Pons (tissue), 1 donor: ENCODE measurements at regions not wholly inside any gene's neighbourhood (a gene's known extent, or its start where the extent isn't known, plus 50 kb on each side); places are given as distances from the start of the nearest gene placed in this dataset.
"Not testable (repeated sequence)": the region's sequence is repeated elsewhere in the genome, so short reads cannot be mapped to it uniquely, and the experiment has no call there.

Experiments
- DNase-seq: peaks from one replicate; pipeline ENCODE4 v3.0.0-alpha.2; 2016; ENCODE audit warnings: low spot score

- no peak for DNase-seq
These were observed 258.1 kb downstream of the PCNX1 start for GRCh38 chr14:71165121-71166031.

- peak; percentile 72 for DNase-seq
These were observed 259.1 kb downstream of the PCNX1 start for GRCh38 chr14:71166180-71166837.

- not testable (repeated sequence) for DNase-seq
These were observed 260.2 kb downstream of the PCNX1 start for GRCh38 chr14:71167325-71167950.

- not testable (repeated sequence) for DNase-seq
These were observed 260.9 kb downstream of the PCNX1 start for GRCh38 chr14:71168161-71168560.

DNA sequence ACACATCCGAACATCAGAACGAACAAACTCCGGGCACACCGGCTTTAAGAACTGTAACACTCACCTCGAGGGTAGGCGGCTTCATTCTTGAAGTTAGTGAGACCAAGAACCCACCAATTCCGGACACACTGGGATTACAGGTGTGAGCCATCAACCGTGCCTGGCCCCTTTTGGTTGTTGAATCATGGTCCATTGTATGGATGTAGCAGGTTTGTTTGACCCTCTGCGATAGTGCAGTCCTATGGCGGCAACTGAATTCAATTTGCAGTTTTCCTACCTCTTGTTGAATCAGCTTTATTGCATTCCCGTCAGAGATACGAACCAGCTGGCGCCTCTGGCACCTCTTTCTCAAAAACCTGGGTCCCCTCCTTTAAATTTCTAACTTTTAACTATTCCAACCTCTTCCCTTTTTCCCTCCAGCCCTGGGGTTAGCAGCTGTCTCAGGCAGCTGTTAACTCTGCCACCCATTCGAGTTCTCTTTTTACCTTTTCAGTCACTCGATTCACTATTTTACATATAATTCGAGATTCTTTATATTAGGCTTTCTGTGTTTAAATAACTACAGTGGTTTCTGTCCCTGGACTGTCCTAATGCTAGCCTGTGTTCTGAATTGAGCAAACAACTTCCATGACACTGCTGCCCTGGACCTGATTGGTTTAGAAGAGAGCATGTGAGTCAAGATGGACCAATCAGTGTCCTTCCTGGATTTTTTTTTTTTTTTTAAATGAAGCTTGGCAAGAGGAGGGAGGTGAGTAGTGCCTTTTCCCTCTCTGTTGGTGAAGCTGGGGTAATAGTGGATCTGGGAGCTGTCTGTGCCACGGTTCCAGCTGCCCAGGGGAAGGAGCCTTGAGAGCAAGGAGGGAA lies 261.5 kb downstream of the PCNX1 start:
- no peak for DNase-seq

- no peak for DNase-seq
These were observed 262.6 kb downstream of the PCNX1 start for GRCh38 chr14:71169861-71170260.

DNA sequence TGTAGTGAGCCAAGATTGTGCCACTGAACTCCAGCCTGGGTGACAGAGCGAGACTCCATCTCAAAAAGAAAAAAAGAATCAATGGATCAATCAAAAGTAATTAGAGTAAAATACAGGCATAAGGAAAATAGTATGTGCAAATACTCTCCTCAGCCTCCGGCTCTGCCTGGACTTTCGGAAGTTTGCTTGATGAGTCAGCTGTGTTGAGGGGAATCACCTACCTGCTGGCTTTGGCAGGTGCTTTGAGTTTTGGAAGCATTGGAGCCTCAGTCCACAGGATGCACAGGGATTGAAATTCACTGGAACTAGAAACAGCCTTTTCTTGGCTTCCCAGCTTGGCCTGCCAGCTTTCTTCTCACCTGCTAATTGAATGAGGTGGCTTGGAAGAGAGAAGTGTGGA lies 268.2 kb downstream of the PCNX1 start:
- DNase-seq = no peak

- DNase-seq = no peak
These were observed 271.8 kb downstream of the PCNX1 start for GRCh38 chr14:71179066-71179465.

DNA sequence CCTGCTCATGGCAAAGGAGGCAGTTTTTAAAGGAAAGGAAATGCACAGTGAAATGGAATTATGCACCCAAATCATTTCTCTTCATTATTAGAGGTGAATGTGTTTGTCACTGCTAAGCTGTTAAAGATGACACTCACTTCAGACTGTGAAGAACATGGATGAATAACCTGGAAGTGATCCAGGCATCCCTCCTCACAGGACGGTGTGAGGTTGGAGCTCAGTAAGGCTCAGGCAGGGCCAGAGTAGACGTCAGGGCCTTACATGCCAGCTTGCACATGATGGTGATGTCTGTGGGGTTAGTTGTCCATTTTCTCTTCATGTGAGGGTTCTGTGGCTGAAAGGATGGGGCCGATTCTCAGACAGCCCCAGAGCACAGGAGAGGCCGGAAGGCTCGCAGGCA lies 273.1 kb downstream of the PCNX1 start:
- no peak for DNase-seq

DNA sequence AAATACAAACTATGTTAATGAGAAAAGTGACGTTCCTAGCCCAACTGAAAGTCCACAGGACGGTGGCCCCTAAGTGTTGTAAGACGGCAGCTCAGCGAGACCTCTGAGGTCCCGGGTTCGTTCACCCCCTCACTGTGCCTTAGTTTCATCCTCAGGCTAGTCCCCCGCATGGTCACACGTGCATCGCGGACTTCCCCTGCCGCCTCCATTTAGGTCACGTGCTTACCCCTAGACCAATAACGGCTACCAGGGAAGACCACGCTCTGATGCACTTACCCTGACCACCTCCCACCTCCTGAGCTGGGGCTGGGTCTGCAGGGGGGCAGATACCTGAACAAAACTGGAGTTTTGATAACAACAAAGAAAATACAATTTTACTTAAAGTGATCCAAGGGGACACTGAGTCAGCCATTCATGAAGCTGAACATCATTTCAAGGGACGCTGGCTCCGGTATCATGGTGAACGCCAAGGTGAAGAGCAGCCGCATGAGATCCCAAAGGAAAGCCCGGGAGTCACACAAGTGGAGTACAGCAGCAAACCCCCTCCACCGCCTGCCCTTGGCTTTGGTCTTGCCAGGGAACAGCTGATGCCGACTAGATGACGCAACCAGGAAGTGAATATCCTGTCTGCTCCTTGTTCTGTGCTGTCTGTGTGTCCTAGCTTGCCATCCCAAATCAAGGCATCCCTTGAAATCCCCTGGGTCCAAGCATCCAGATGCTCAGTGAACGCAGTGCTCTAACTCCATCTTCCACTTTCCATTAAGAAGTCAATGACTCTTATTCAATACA lies 274.1 kb downstream of the PCNX1 start:
- no peak for DNase-seq

DNA sequence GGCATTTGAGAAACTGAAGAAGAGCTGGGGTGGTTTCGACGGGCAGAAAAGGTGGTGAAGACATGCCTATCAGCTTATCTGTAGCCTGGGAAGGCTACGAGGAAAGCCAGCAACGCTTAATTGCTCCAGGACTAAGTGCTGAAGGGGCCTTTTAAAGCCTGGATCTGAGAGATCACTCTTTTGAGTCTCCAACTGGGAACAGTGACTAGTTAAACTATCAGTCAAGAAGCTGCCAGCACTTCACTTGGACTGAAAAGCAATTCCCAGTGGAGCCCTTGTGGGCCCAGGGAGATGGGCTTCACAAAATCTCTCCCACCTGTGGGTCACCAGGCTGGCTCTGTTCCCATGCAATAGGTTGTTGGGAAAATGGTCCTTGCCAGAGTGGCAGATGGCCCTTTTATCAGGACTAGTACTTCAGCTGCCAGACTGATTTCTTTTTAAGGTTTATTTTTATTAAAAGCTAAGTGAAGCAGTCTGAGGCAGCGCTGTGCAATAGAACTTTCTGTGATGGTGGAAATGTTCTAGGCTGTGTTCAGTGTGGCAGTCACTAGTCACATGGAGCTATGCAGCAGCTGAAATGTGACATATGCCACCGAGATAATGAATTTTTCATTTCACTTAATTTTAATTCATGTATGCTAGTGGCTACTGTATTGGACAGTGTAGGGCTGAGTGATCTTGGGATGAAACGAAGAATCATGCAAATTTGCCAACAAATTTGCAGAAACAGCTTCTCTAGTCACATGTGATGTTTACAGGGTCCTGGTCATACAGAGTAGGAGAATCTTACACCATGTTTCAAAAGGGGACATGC lies 276.8 kb downstream of the PCNX1 start:
- no peak for DNase-seq

- no peak for DNase-seq
These were observed 278.4 kb downstream of the PCNX1 start for GRCh38 chr14:71185637-71186036.

GRCh38 chr14:71187633-71188356 lies 280.5 kb downstream of the PCNX1 start:
- DNase-seq = no peak

DNA sequence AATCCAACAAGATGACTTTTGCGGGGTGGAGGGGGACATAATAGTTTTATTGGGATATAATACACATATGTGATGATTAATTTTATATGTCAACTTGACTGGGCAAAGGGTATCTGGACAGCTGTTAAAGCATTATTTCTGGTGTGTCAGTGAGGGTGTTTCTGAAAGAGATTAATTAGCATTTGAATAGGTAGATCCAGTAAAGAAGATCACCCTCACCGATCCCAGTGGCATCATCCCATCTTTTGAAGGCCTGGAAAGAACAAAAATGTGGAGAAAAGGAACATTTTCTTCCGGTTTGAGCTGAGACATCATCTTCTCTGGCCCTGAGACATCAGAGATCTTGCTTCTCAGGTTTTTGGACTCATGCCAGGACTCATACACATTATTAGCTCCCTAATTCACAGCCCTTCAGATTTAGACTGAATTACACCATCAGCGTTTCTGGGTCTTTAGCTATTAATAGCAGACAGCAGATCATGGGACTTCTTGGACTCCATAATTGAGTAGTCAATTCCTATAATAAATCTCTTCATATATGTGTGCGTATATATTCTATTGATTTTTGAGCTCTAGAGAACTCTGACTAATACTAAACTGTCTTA lies 283.6 kb downstream of the PCNX1 start:
- DNase-seq = no peak

DNA sequence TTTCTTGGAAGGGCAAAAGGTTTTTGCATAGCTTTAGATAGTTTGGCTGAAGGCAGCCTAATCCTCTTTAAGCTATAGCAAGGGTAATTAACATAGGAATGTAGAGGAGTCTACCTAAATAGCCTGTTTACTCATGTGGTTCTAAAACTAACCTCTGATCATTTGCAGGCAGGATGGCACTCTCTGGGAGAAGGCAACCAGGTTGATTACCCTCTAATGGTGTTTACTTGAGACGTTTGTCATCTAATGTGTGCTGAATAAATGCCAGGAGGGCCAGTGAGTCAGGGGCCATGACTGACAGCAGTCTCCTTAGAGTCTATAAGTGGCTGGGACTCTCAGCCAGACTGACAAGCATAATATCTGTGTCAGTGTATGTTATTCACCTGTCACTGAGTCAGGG lies 286.4 kb downstream of the PCNX1 start:
- DNase-seq = no peak

DNA sequence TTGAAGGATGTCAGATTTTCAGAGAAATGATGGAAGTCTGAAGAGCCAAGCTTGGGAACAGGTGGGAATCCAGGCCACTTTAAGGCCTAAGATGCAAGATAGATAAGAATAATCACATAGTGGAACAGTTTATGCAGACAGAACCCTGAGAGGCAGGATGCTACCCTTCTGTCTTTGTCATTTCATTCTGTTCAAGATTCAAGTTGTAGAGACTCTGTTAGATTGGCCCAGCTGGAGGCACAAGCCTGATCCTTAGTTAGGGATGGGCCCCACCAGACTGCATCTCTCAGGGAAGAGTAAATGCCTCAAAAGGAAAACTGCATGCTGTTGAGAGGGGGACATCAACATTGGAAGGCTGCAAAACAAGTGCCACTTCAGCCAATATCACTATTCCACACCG lies 287.0 kb downstream of the PCNX1 start:
- DNase-seq = no peak

GRCh38 chr14:71196921-71197320 lies 289.7 kb downstream of the PCNX1 start:
- no peak for DNase-seq

DNA sequence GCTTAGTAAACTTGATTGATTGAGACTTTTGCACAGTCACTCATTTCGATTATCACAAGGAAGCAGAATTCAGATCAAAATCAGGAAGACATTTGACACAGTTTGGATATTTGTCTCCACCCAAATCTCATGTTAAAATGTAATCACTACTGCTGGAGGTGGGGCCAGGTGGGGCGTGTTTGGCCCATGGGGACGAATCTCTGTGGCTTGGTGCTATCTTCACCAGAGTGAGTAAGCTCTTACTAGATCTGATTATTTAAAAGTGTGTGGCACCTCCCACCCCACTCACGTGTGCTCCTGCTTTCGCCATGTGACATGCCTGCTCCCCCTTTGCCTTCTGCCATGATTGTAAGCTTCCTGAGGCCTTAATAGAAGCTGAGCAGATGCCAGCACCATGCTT lies 291.4 kb downstream of the PCNX1 start:
- no peak for DNase-seq

- peak; percentile 23 for DNase-seq
These were observed 294.6 kb downstream of the PCNX1 start for GRCh38 chr14:71201840-71202239.
